HG03097 (cell line): ENCODE measurements at regions not wholly inside any gene's neighbourhood (a gene's known extent, or its start where the extent isn't known, plus 50 kb on each side); places are given as distances from the start of the nearest gene placed in this dataset.

Source experiments
- ATAC-seq: cut with Tn5 transposase; IDR thresholded peaks from one replicate; pipeline ENCODE4 v1.9.1; 2021; ENCODE audit not compliant: unreplicated experiment, low FRiP score

DNA sequence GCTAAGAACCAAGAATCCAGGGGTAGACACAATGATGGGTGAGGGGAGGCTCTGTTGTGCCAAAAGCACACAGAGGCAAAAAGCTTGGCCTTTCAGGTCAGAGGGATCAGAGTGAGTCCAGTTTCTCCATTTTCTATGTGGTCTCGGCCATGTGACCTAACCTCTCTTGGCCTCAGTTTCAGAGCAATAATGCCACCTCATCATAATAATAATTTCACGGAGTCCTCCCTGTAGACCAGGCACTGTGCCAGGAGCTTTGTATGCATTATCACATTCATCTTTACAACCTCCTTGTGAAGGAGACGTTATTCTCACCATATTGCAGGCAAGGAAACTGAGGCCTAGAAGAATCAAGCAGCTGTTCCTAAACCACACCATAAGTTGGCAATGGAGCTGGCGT lies 120.2 kb downstream of the WT1 start:
- ATAC-seq, result no peak

DNA sequence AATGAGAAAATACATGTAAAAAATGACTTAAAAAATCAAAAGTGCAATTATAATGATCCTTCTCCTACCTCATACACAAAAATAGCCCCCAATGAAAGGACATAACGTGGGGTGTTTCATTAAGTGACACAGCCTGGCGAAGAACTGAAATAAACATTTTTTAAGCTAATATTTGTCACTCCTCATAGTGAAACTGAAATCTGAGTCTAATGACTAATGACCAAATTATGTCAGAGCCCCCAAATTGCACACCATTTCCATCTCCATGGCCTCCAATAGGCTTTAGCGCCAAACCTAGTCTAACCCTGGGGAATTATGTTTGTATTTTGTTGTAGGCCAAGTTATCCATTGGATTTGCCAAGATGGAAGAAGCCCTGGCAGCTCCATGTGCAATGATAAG lies 119.1 kb downstream of the WT1 start:
- ATAC-seq, result no peak

DNA sequence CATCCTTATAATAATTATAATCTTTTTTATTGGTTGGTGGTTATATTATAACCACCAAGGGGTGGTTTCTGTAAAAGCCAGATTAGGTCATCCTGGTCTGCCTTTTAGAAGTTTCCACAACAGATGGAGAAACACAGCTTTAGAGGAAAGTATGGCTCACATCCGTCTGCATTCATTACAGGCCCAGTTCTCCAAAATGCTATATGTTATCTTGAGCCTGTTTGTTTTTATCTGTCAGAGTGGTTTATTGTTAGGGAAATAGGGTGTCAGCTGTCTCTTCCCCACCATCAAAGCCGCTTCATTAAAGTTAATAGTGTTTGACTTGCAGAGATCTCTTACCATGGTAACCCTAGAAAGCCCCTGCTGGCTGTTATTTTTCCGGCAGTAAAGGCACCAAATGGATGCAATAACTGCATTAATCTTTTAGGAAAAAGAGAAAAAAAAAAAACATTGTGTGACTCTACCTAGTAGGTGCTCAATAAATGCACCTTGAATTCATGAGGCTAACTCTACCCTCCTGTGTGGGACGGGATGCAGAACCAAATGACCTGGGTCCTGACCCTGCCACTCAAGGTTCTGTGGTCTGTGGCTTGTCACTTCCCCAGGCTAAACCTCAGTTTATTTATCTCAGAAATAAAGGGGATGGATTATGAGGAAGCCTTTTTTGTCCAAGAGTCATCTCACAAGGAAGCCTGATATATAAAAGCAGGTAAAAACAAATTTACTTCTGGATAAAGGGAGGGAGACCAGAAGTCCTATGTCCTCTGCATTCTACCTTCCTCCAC lies 118.3 kb downstream of the WT1 start:
- ATAC-seq, result no peak

DNA sequence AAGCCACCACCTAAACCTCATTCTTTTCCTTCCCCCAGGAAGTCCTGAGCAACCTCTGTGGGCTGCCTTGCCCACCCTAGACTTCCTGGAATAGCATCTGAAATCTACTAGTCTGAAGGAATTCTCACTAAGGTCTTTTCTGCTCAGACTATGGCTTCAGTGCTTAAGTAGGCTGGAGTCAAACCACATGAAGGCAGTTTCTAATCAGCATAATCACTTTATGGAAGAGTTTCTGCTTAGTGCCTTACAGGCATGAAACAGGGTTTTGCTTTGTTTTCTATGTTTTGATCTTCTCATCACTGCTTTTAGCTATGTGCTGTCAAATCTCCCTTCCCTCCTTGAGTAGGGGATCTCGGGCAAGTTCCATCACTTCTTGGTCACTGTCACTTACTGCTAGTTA lies 117.7 kb downstream of the WT1 start:
- ATAC-seq, result no peak

DNA sequence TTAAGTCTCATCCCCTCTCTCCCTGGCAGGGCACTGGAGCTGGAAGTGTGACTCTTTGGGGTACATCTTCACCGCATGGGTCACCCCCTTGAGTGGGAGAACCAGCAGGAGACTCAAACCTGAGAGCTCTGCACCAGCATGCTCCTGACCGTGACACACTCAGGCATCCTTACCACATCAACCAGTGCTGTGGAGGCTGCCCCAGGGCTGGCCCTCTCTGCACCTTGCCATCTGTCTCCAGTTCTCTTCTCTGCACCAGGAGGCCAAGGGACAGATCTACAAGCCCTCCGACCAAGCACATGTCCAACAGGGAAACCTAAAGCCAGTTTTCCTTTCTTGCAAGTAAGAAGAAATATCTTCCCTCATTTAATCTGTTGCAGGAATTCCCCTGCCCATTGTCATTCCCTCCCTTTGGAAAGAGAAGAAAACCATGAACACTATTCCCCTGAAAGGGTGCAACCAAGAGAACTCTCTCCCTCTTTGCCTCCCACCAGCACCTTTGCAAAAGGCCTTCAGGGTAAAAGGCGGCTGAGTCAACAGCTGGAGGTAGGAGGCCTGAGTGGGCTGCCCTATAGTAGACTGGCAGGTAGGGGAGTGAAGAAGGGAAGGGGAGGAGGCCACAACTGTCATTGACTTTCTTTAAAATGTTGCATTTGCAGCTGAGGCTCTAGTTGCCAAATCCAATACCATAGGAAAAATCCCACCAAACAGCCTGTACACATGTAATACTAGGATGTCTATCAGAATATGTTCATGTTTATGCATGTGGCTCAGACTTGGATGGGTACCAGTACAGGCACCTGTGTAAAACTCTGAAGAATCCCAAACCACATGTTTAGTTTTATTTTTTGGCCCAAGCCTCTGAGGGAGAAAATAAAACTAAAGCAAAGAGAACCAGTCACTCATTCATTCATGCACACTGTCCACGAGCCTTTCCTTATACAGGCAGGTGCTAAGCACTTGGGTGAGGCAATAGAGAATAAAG lies 117.0 kb downstream of the WT1 start:
- no peak for ATAC-seq

DNA sequence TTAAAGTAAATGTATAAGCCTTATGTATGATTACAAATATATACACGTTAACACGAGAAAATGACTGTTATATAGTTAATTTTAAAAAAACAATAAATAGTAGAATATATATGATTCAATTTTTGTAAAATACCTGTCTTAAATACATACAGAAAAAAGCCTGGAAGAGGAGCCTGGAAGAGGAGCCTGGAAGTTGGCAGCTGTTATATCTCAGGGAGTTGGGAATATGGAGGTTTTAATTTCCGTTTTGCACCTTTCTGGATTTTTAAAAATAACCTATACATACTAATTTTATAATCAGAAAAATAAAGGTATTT lies 111.6 kb downstream of the WT1 start:
- no peak for ATAC-seq

DNA sequence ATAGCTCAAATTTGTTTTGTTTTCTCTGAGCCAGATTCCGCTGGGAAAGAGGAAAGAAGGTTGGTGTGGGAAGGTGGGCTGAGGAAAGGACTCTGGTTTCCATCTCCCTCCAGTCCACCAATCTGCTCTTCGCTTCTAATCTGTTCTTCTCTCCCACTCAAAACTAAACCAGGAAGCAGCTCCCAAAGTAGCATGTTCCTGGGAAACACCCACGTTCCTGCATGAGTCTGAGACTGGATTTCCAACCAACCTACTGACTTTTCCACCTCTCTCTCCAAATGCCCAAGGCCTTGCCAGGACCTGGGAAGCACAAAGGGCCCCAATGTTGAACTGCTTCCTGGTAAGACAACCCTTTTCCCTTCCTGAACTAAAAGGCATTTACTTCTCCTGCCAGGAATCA lies 110.2 kb downstream of the WT1 start:
- ATAC-seq, result no peak

DNA sequence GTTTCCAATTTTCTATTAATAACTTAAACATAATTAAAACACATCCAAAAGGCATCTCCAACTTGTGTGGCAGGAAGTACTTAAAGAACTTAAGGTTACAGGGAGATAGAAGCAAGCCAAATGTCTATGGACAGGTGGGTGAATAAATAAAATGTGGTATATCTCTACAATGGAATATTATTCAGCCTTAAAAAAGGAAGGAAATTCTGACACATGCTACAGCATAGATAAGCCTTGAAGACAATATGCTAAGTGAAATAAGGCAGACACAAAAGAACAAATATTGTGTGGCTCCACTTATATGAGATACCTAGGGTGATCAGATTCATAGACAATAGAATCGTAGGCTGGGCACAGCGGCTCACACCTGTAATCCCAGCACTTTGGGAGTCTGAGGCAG lies 109.6 kb downstream of the WT1 start:
- no peak for ATAC-seq

DNA sequence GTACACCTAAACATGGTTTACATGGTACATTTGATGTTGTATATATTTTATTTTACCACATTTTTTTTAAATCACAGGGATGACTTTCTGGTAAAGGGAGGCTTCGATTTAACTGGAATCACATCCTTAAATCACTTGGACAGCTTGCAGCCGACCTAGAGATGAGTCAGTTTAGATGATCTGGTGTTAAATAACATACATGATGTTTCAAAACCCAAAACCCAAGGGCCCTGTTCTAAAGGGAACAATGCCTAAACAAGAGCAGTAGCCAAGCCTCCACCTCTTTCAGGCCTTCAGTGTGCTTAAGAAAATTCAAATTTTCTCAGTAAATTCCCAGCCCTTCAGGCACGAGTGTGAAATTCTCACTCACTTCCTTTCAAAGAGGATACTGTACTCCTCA lies 108.8 kb downstream of the WT1 start:
- no peak for ATAC-seq

DNA sequence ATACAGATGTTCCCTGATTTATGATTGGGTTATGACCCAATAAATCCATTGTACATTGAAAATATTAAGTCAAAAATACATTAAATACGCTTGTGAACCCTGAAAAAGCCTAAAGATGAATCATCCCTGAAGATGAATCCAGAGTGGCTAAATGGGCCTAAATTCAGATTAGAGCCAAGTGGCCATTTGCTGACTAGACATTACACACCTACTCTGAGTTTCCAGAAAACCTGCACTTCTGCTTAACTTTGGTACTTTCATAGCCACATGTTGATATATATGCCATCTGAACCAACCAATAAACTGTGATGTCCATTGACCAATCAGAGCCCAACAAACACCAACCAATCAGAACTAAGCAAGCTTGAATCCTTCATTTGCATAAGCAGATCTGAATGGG lies 106.9 kb downstream of the WT1 start:
- no peak for ATAC-seq

DNA sequence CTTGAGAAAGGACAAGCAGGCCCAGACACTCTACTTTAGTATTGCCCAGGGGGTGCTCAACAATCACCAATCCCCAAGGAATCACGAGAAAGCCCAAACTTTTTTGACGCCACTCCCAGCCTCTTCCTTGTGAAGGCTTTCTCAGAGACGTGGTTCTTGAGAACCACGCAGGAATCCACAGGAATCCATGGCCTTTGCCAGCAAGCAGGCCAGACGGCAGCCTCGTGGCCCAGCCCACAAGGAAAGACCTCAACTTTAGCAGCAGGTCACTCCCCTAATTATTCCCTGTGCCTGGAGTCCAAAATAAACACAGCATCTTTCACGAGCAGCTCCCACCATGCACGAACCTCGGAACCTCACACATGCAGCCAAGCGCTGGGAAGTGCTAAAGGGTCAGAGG lies 104.2 kb downstream of the WT1 start:
- no peak for ATAC-seq

DNA sequence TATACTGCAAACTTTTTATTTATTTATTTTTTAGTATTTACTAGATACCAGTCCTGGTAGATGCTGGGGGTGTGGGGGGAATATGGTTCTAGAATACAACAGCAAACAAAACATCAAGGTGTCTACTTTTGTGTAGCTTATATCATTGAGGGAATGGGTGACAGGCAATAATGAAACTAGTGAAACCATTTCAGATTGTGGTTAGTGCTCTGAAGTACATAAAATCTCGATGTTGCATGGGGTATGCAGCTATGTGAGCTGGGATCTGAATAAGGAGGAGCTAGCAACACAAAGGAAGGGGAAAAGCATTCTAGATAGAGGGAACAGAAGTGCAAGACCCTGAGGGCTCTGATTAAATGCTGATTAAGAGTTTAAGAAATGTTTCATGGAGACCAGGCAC lies 103.5 kb downstream of the WT1 start:
- ATAC-seq, result no peak

DNA sequence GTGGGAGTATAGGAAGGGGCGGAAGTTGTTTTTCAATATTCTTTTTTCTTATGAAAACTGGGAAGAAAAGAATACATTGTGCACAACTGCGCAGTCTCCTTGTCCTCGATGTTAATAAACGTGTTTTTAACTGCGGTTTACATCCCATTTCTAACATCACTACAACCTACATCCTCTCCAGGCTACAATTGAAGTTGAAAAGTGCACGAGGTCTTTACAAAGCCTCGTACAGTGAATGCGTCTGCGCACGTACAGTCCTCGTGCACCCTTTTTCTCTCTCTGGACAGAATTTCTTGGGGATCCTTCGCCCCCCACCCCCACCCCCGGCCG lies 102.4 kb downstream of the WT1 start:
- no peak for ATAC-seq

DNA sequence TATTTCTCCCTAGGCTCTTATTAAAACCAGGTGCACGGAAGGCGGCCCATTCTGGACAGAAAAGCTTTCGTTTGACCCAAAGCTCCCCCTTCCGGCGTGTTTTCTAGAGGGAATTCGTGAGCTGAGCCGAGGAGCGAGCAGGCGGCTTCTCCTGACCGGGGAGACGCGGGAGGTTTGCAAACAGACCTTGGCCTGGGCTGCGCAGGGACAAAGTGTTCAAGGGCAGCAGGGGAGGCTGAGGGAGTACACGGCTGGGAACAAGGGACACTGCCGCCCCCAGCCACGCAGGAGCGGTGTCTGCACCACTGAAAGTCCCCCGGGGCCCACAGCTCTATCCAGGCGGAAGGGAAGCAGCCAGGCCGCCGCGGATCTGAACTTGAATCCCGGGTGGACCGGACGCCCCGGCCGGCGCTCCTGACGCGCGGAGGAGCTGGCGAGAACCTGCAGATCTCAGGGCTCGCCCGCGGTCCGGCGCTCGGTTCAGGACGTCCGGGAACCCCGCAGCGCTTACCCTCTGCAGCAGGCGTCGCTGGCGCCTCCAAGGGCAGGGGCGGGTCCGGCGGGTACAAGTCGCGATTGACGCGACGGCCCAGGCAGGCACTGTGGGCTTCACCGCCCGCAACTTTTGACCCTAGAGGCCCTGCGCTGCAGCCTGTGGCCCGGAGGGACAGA lies 101.9 kb downstream of the WT1 start:
- no peak for ATAC-seq

DNA sequence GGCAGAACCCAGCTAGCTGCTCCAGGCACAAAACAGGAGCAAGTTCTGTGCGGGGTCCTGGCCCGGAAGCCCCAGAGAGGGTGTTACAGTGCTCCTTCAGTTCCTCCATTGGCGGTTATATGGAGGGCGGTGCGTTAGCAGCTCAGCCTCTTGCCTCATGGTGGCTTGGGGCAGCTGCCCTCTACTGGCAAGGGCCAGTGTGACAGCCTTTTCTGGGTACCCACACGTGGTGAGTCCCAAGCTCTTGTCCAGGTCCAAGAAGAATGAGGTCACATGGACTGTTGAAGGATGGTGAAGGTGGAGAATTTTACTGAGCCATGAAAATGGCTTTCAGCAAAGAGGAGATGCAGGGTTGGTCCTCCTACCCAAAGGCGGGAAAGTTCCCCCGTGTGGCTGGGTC lies 100.5 kb downstream of the WT1 start:
- ATAC-seq, result no peak
